Breast epithelium (tissue), 3 donors: ENCODE measurements at regions not wholly inside any gene's neighbourhood (a gene's known extent, or its start where the extent isn't known, plus 50 kb on each side); places are given as distances from the start of the nearest gene placed in this dataset.

Experiments used
- POLR2A ChIP-seq: fragments of 450-650 bp; IDR thresholded peaks from one replicate; pipeline ENCODE4 v1.6.1; 2016; ENCODE audit warnings: antibody characterized with exemption, mild to moderate bottlenecking, moderate library complexity
- POLR2AphosphoS5 ChIP-seq, 3 donors: sonication (generic); formaldehyde crosslinking; IDR thresholded peaks; one replicate each; pipeline ENCODE4 v1.6.1; 2017; ENCODE audit warnings: antibody characterized with exemption in 3 of 3
- TF ChIP-seq, protein P1 (sequence below), 3 donors: fragments of 450-650 bp; IDR thresholded peaks; one replicate each; pipeline ENCODE4 v1.5.1; 2016 to 2017; ENCODE audit warnings: antibody characterized with exemption in 3 of 3, mild to moderate bottlenecking in 3 of 3, moderate library complexity in 3 of 3

DNA sequence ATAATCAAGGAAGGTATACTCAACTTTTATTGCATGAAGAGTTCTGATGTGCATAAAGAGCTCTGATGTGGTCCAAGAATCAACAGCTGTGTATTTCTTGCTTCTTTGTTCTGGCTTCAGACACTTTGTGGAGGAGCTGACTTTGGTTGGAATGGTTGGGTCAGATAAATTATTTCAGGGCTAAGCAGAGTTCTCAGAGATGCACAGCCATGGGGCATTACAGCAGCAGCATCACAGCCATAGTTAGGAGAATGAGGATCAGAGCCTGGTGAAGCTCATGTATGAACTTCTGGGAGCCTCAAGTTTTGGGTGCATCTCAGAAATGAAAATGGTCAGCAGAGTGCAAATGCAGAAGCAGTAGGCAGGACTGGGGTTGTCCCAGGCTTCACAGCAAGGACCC lies 267.4 kb upstream of the RUNX1 start:
- TF ChIP-seq POLR2AphosphoS5 (IDR thresholded peaks at IDR 0.05) (no peak), POLR2A (no peak)
- TF ChIP-seq, protein P1, sequence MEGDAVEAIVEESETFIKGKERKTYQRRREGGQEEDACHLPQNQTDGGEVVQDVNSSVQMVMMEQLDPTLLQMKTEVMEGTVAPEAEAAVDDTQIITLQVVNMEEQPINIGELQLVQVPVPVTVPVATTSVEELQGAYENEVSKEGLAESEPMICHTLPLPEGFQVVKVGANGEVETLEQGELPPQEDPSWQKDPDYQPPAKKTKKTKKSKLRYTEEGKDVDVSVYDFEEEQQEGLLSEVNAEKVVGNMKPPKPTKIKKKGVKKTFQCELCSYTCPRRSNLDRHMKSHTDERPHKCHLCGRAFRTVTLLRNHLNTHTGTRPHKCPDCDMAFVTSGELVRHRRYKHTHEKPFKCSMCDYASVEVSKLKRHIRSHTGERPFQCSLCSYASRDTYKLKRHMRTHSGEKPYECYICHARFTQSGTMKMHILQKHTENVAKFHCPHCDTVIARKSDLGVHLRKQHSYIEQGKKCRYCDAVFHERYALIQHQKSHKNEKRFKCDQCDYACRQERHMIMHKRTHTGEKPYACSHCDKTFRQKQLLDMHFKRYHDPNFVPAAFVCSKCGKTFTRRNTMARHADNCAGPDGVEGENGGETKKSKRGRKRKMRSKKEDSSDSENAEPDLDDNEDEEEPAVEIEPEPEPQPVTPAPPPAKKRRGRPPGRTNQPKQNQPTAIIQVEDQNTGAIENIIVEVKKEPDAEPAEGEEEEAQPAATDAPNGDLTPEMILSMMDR (IDR thresholded peaks at IDR 0.05), result no peak
